IMR-90 (cell line): ENCODE measurements at regions not wholly inside any gene's neighbourhood (a gene's known extent, or its start where the extent isn't known, plus 50 kb on each side); places are given as distances from the start of the nearest gene placed in this dataset.
A peak's percentile ranks its signal among the peaks of the same experiment; 100 is the strongest.

Experiments
- ATAC-seq: fragments of 200-7000 bp; cut with Tn5 transposase; 2 replicates; pipeline ENCODE4 v1.9.1; 2020; ENCODE audit warnings: low read depth, mild to moderate bottlenecking, moderate library complexity
- BruUV-seq: library from RNA; stranded (reverse); fragments of 400-500 nt; replicated peaks from 2 replicates; lab custom pipeline; 2021; lab: Mats Ljungman, UMichigan
- CTCF ChIA-PET: fragments of 300-600 bp; formaldehyde crosslinking; extraction: SDS; loops from one replicate; lab custom pipeline; 2021; ENCODE audit warnings: antibody characterized with exemption; lab: Yijun Ruan, JAX
- POLR2A ChIA-PET: fragments of 300-600 bp; sonication (Branson Sonifier 250); formaldehyde crosslinking; loops from one replicate; lab custom pipeline; 2022; ENCODE audit warnings: antibody characterized with exemption; ENCODE audit not compliant: unreplicated experiment; lab: Charles Lee
- DNase-seq: peaks from one replicate; pipeline ENCODE4 v3.0.0; 2013
- H2AFZ ChIP-seq: replicated peaks from 2 replicates; pipeline ENCODE3; 2013; ENCODE audit warnings: low read length, mild to moderate bottlenecking; ENCODE audit not compliant: poor library complexity
- H2AK5ac ChIP-seq: 2 replicates; pipeline ENCODE4 v1.6.1; 2013; ENCODE audit warnings: low read depth, low read length, inconsistent platforms
- H2AK9ac ChIP-seq: replicated peaks from 2 replicates; pipeline ENCODE3; 2013; ENCODE audit warnings: mild to moderate bottlenecking, low read depth, low read length, moderate library complexity; ENCODE audit not compliant: poor library complexity
- H2BK120ac ChIP-seq: 2 replicates; pipeline ENCODE4 v1.6.1; 2013; ENCODE audit warnings: low read depth, low read length, inconsistent platforms
- H2BK15ac ChIP-seq: 3 replicates; pipeline ENCODE4 v1.6.1; 2013; ENCODE audit warnings: low read depth, low read length, inconsistent platforms
- H2BK20ac ChIP-seq: 2 replicates; pipeline ENCODE4 v1.6.1; 2013; ENCODE audit warnings: low read depth, mild to moderate bottlenecking, inconsistent platforms, low read length, moderate library complexity
- H2BK5ac ChIP-seq: 2 replicates; pipeline ENCODE4 v1.6.1; 2013; ENCODE audit warnings: mild to moderate bottlenecking, low read depth, low read length, inconsistent platforms; ENCODE audit not compliant: poor library complexity, severe bottlenecking
- H3K14ac ChIP-seq: replicated peaks from 2 replicates; pipeline ENCODE4 v1.6.1; 2013; ENCODE audit warnings: low read depth, low read length, inconsistent platforms
- H3K18ac ChIP-seq: 2 replicates; pipeline ENCODE4 v1.6.1; 2013; ENCODE audit warnings: low read depth, low read length, control low read depth
- H3K23ac ChIP-seq: 2 replicates; pipeline ENCODE4 v1.6.1; 2013; ENCODE audit warnings: low read depth, low read length, inconsistent platforms
- H3K27ac ChIP-seq: 2 replicates; pipeline ENCODE4 v1.5.1; 2013; ENCODE audit warnings: mild to moderate bottlenecking, control low read depth, low read length; ENCODE audit not compliant: insufficient read depth
- H3K27me3 ChIP-seq: 2 replicates; pipeline ENCODE4 v1.6.1; 2013; ENCODE audit warnings: low read length; ENCODE audit not compliant: control insufficient read depth, insufficient read depth
- H3K36me3 ChIP-seq: 2 replicates; pipeline ENCODE4 v1.6.1; 2013; ENCODE audit warnings: low read length, mixed read lengths; ENCODE audit not compliant: control insufficient read depth, insufficient read depth
- H3K4ac ChIP-seq: 2 replicates; pipeline ENCODE4 v1.6.1; 2013; ENCODE audit warnings: low read depth, low read length, inconsistent platforms
- H3K4me1 ChIP-seq: 2 replicates; pipeline ENCODE4 v1.6.1; 2013; ENCODE audit warnings: low read length, mixed read lengths; ENCODE audit not compliant: control insufficient read depth, insufficient read depth
- H3K4me2 ChIP-seq: 2 replicates; pipeline ENCODE4 v1.6.1; 2013; ENCODE audit warnings: low read depth, mild to moderate bottlenecking, control low read depth, low read length, moderate library complexity
- H3K4me3 ChIP-seq: 2 replicates; pipeline ENCODE4 v1.5.1; 2013; ENCODE audit warnings: low read depth, mild to moderate bottlenecking, control low read depth, low read length, moderate library complexity; ENCODE audit not compliant: insufficient read depth
- H3K56ac ChIP-seq: 2 replicates; pipeline ENCODE4 v1.6.1; 2013; ENCODE audit warnings: low read length, inconsistent platforms; ENCODE audit not compliant: insufficient read depth; ENCODE audit errors: extremely low read depth
- H3K79me1 ChIP-seq, 2 experiments: 2 replicates each; pipeline ENCODE4 v1.6.1; 2013; ENCODE audit warnings: low read length in 2 of 2, inconsistent platforms in 1 of 2, low read depth in 1 of 2
- H3K9ac ChIP-seq: 2 replicates; pipeline ENCODE4 v1.6.1; 2013; ENCODE audit warnings: low read depth, low read length, control low read depth
- H3K9me1 ChIP-seq: 2 replicates; pipeline ENCODE4 v1.6.1; 2013; ENCODE audit warnings: low read length, inconsistent platforms; ENCODE audit not compliant: insufficient read depth
- H3K9me3 ChIP-seq: 2 replicates; pipeline ENCODE4 v1.6.1; 2013; ENCODE audit warnings: low read length; ENCODE audit not compliant: control insufficient read depth, insufficient read depth
- H4K20me1 ChIP-seq: 2 replicates; pipeline ENCODE4 v1.6.1; 2013; ENCODE audit warnings: low read length, inconsistent platforms; ENCODE audit not compliant: insufficient read depth
- H4K5ac ChIP-seq: 2 replicates; pipeline ENCODE4 v1.6.1; 2013; ENCODE audit warnings: mild to moderate bottlenecking, low read depth, low read length, control low read depth
- H4K8ac ChIP-seq, 2 experiments: 2 replicates each; pipeline ENCODE4 v1.6.1; 2013; ENCODE audit warnings: low read depth in 2 of 2, low read length in 2 of 2, control low read depth in 1 of 2, inconsistent platforms in 1 of 2
- H4K91ac ChIP-seq: 2 replicates; pipeline ENCODE4 v1.6.1; 2013; ENCODE audit warnings: low read depth, low read length, inconsistent platforms; ENCODE audit not compliant: insufficient read depth
- BHLHE40 ChIP-seq: fragments of 150-350 bp; IDR thresholded peaks from 2 replicates; pipeline ENCODE4 v1.6.1; 2016; ENCODE audit warnings: mild to moderate bottlenecking, low read depth, low read length
- CEBPB ChIP-seq: IDR thresholded peaks from 2 replicates; pipeline ENCODE4 v1.6.1; 2012; ENCODE audit warnings: low read depth, low read length, improper control_type of control experiment
- CHD1 ChIP-seq: IDR thresholded peaks from 2 replicates; pipeline ENCODE4 v1.6.1; 2012; ENCODE audit warnings: low read depth, low read length, improper control_type of control experiment
- FOS ChIP-seq: fragments of 150-350 bp; IDR thresholded peaks from 2 replicates; pipeline ENCODE4 v1.6.1; 2016; ENCODE audit warnings: low read depth, low read length
- MAFK ChIP-seq: IDR thresholded peaks from 2 replicates; pipeline ENCODE4 v1.6.1; 2012; ENCODE audit warnings: low read depth, low read length, improper control_type of control experiment
- MAZ ChIP-seq: IDR thresholded peaks from 2 replicates; pipeline ENCODE4 v1.6.1; 2012; ENCODE audit warnings: low read depth, mild to moderate bottlenecking, low read length, improper control_type of control experiment, moderate library complexity, borderline replicate concordance
- MXI1 ChIP-seq: IDR thresholded peaks from 2 replicates; pipeline ENCODE4 v1.6.1; 2012; ENCODE audit warnings: low read depth, mild to moderate bottlenecking, low read length, moderate library complexity, borderline replicate concordance
- POLR2A ChIP-seq: IDR thresholded peaks from 2 replicates; pipeline ENCODE4 v1.6.1; 2012; ENCODE audit warnings: mild to moderate bottlenecking, low read depth, low read length
- RAD21 ChIP-seq: IDR thresholded peaks from 2 replicates; pipeline ENCODE4 v1.6.1; 2012; ENCODE audit warnings: low read length, improper control_type of control experiment
- RCOR1 ChIP-seq: IDR thresholded peaks from 2 replicates; pipeline ENCODE4 v1.6.1; 2012; ENCODE audit warnings: mild to moderate bottlenecking, low read length, improper control_type of control experiment; ENCODE audit not compliant: insufficient replicate concordance
- RFX5 ChIP-seq: IDR thresholded peaks from 2 replicates; pipeline ENCODE4 v1.8.0; 2012; ENCODE audit warnings: low read depth, mild to moderate bottlenecking, low read length, moderate library complexity
- SMC3 ChIP-seq: fragments of 150-350 bp; IDR thresholded peaks from 2 replicates; pipeline ENCODE4 v1.6.1; 2016; ENCODE audit warnings: low read depth, mild to moderate bottlenecking, antibody characterized with exemption, low read length, moderate library complexity
- WGBS, 2 experiments: methylation state at CpG; one replicate each; pipeline versions ENCODE4 v1.1.5 to v1.1.7; 2013; ENCODE audit warnings: missing lambda C conversion rate in 2 of 2; ENCODE audit not compliant: insufficient read length in 1 of 2; ENCODE audit errors: extremely low coverage in 2 of 2; 5-methylcytosine and 5-hydroxymethylcytosine counted together
- dilution Hi-C: fragments of 300-500 bp; cut with HindIII; formaldehyde crosslinking; loops from one replicate; pipeline ENCODE4 v1.14.3; 2018; ENCODE audit warnings: low sequenced_read_pairs; ENCODE audit not compliant: unreplicated experiment
- in situ Hi-C: fragments of 300-500 bp; cut with MboI; formaldehyde crosslinking; loops from 3 replicates; pipeline ENCODE4 v1.14.3; 2019; ENCODE audit warnings: low sequenced_read_pairs, inconsistent platforms, mixed read lengths
- intact Hi-C: fragments of 100-400 bp; cut with micrococcal nuclease; formaldehyde crosslinking; loops from 2 replicates; pipeline ENCODE4 v1.10.0; 2022
- TF ChIP-seq, protein P1 (sequence below): fragments of 150-350 bp; IDR thresholded peaks from 2 replicates; pipeline ENCODE4 v1.6.1; 2017; ENCODE audit warnings: mild to moderate bottlenecking, antibody characterized with exemption, low read length, low read depth
- TF ChIP-seq, protein P2 (sequence below): conservative IDR thresholded peaks from 2 replicates; pipeline ENCODE4 v1.5.1; 2012; ENCODE audit warnings: mild to moderate bottlenecking, low read depth, low read length, improper control_type of control experiment
- TF ChIP-seq, protein P3 (sequence below): fragments of 150-350 bp; IDR thresholded peaks from 2 replicates; pipeline ENCODE4 v1.6.1; 2016; ENCODE audit warnings: low read depth, mild to moderate bottlenecking, low read length, moderate library complexity, borderline replicate concordance

DNA sequence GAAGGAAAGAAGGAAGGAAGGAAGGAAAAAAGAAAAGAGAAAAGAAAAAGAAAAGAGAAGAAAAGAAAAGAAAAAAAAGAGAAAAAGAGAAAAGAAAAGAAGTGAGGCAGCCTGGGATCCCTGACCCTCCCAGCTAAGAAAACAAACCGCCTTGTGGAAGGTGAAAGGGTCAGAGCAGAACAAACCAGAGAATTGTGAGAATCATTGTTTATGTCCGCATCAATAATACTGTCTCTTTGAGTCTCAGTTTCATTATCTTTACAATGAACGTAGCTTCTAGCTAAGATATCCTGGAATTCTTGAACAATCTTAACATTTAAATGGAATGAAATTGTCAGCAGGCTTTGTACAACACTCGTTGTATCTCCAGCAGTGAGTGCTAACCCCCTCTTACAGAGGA, 66.4 kb upstream of the SERP2 start (continued):
- no peak for TF ChIP-seq MAZ

DNA sequence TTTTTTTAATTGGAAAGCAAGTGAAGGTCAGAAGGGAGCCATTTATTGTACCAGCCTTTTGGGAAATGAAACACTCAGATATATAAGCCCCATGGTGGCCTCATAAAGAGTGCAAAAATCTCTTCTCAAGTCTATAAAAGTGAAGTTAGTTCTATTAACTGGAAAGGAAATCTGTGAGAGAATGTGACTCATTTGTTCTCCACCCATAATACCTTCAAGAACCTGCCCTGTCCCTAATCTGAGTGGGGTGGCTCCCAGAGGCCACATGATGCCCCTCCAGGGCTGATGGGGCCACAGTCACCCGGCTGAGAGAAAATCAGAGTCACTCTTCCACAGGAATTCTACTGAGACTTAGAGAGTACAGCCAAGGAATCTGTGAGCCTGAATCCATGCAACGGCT, 65.8 kb upstream of the SERP2 start:
- no peaks in the 10 kb centered on the region for H3K79me1 ChIP-seq
- ATAC-seq (no peak), DNase-seq (no peak)
- no peak overlapping the region for H2AFZ ChIP-seq
- in situ Hi-C loops (no loop called here), dilution Hi-C loops (no loop called here), intact Hi-C loops (loop anchor here (5.0 kb wide), 1 partner anchor 129 kb away; no protein-coding TSS in a partner anchor)
- H2AK5ac ChIP-seq, result 0 out of 2 replicates have a peak overlapping the region, but pooled peaks have one; percentile 3
- H3K56ac ChIP-seq, result no peak overlapping the region; the same call in 1 of the 2 replicates
- H4K8ac ChIP-seq, result no peak overlapping the region
- no peak overlapping the region for H2BK5ac ChIP-seq
- H3K18ac ChIP-seq, result no peak overlapping the region
- no peak overlapping the region for H3K27ac ChIP-seq
- H3K4me2 ChIP-seq, result no peak overlapping the region
- no peak overlapping the region for H4K91ac ChIP-seq
- no peaks in the 10 kb centered on the region for H3K36me3 ChIP-seq
- H3K9me3 ChIP-seq, result no peaks in the 10 kb centered on the region
- peaks cover 26% of the 10 kb centered on the region for H3K4me1 ChIP-seq
- no peak overlapping the region; the same call in 1 of the 2 replicates for H2BK20ac ChIP-seq
- H2BK15ac ChIP-seq, result no peak overlapping the region
- no peak overlapping the region for H3K14ac ChIP-seq
- H3K9me1 ChIP-seq, result peaks cover 25% of the 10 kb centered on the region
- no peak overlapping the region for H2BK120ac ChIP-seq
- CTCF ChIA-PET, result interaction anchor here (0.6 kb wide), 2 partner anchors 39 to 400 kb away, joined by 3 read pairs; no protein-coding TSS in a partner anchor
- no peaks in the 10 kb centered on the region for H3K27me3 ChIP-seq
- H4K5ac ChIP-seq, result no peak overlapping the region
- no peak overlapping the region for H3K23ac ChIP-seq
- BruUV-seq, result no TSS peak
- H4K20me1 ChIP-seq, result no peaks in the 10 kb centered on the region
- no peak overlapping the region for H2AK9ac ChIP-seq
- no peak overlapping the region for H3K9ac ChIP-seq
- H3K4ac ChIP-seq, result no peak overlapping the region
- no peak overlapping the region for H3K4me3 ChIP-seq
- POLR2A ChIA-PET, result no interaction called here
- no CpG with 5 or more reads among the region's 2 CpGs for WGBS, 2 experiments
- TF ChIP-seq RCOR1 (no peak), MAFK (no peak), FOS (no peak), RAD21 (no peak), MAZ (no peak), CEBPB (no peak), CHD1 (no peak), SMC3 (no peak), POLR2A (no peak; the same call in 1 of the 2 replicates), MXI1 (no peak), BHLHE40 (no peak), RFX5 (no peak)
- TF ChIP-seq, protein P1, sequence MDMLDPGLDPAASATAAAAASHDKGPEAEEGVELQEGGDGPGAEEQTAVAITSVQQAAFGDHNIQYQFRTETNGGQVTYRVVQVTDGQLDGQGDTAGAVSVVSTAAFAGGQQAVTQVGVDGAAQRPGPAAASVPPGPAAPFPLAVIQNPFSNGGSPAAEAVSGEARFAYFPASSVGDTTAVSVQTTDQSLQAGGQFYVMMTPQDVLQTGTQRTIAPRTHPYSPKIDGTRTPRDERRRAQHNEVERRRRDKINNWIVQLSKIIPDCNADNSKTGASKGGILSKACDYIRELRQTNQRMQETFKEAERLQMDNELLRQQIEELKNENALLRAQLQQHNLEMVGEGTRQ, result no peak
- TF ChIP-seq, protein P2, sequence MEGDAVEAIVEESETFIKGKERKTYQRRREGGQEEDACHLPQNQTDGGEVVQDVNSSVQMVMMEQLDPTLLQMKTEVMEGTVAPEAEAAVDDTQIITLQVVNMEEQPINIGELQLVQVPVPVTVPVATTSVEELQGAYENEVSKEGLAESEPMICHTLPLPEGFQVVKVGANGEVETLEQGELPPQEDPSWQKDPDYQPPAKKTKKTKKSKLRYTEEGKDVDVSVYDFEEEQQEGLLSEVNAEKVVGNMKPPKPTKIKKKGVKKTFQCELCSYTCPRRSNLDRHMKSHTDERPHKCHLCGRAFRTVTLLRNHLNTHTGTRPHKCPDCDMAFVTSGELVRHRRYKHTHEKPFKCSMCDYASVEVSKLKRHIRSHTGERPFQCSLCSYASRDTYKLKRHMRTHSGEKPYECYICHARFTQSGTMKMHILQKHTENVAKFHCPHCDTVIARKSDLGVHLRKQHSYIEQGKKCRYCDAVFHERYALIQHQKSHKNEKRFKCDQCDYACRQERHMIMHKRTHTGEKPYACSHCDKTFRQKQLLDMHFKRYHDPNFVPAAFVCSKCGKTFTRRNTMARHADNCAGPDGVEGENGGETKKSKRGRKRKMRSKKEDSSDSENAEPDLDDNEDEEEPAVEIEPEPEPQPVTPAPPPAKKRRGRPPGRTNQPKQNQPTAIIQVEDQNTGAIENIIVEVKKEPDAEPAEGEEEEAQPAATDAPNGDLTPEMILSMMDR, result no peak
- TF ChIP-seq, protein P3, sequence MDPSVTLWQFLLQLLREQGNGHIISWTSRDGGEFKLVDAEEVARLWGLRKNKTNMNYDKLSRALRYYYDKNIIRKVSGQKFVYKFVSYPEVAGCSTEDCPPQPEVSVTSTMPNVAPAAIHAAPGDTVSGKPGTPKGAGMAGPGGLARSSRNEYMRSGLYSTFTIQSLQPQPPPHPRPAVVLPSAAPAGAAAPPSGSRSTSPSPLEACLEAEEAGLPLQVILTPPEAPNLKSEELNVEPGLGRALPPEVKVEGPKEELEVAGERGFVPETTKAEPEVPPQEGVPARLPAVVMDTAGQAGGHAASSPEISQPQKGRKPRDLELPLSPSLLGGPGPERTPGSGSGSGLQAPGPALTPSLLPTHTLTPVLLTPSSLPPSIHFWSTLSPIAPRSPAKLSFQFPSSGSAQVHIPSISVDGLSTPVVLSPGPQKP, result no peak
